ENCODE measurements at regions not wholly inside any gene's neighbourhood (a gene's known extent, or its start where the extent isn't known, plus 50 kb on each side); places are given as distances from the start of the nearest gene placed in this dataset.

- no peak for DNase-seq (ENCODE audit: low read depth in 2 of 2)
These were observed 669.3 kb downstream of the MATN1 start for GRCh38 chr1:30054126-30054525.

- no peak for DNase-seq (ENCODE audit: low read depth in 2 of 2)
These were observed 671.2 kb downstream of the MATN1 start for GRCh38 chr1:30052178-30052577.

- no peak for DNase-seq (ENCODE audit: low read depth in 2 of 2)
These were observed 671.6 kb downstream of the MATN1 start for GRCh38 chr1:30051777-30052176.

GRCh38 chr1:30049748-30050296 lies 673.6 kb downstream of the MATN1 start:
- DNase-seq (ENCODE audit: low read depth in 2 of 2) = no peak

GRCh38 chr1:30048905-30049304 lies 674.5 kb downstream of the MATN1 start:
- no peak for DNase-seq (ENCODE audit: low read depth in 2 of 2)

GRCh38 chr1:30047576-30047975 lies 675.8 kb downstream of the MATN1 start:
- DNase-seq (ENCODE audit: low read depth in 2 of 2) = no peak

GRCh38 chr1:30046751-30047150 lies 676.6 kb downstream of the MATN1 start:
- DNase-seq (ENCODE audit: low read depth in 2 of 2) = no peak

- no peak for DNase-seq (ENCODE audit: low read depth in 2 of 2)
These were observed 677.9 kb downstream of the MATN1 start for GRCh38 chr1:30045304-30046090.

- no peak for DNase-seq (ENCODE audit: low read depth in 2 of 2)
These were observed 678.7 kb downstream of the MATN1 start for GRCh38 chr1:30044656-30045144.

GRCh38 chr1:30043731-30044408 lies 679.5 kb downstream of the MATN1 start:
- DNase-seq (ENCODE audit: low read depth in 2 of 2) = no peak

GRCh38 chr1:30043256-30043655 lies 680.1 kb downstream of the MATN1 start:
- no peak for DNase-seq (ENCODE audit: low read depth in 2 of 2)

GRCh38 chr1:30042438-30043147 lies 680.8 kb downstream of the MATN1 start:
- DNase-seq (ENCODE audit: low read depth in 2 of 2) = no peak

- no peak for DNase-seq (ENCODE audit: low read depth in 2 of 2)
These were observed 681.5 kb downstream of the MATN1 start for GRCh38 chr1:30041741-30042437.

- no peak for DNase-seq (ENCODE audit: low read depth in 2 of 2)
These were observed 683.0 kb downstream of the MATN1 start for GRCh38 chr1:30040081-30041019.

GRCh38 chr1:30039354-30040080 lies 683.9 kb downstream of the MATN1 start:
- DNase-seq (ENCODE audit: low read depth in 2 of 2) = no peak

- DNase-seq (ENCODE audit: low read depth in 2 of 2) = no peak
These were observed 685.0 kb downstream of the MATN1 start for GRCh38 chr1:30038134-30039025.

- no peak for DNase-seq (ENCODE audit: low read depth in 2 of 2)
These were observed 685.9 kb downstream of the MATN1 start for GRCh38 chr1:30037251-30038118.

GRCh38 chr1:30036666-30037065 lies 686.7 kb downstream of the MATN1 start:
- no peak for DNase-seq (ENCODE audit: low read depth in 2 of 2)
